Suppressor macrophage treated with lipopolysaccharide for 4 hours (primary cell): ENCODE measurements at regions not wholly inside any gene's neighbourhood (a gene's known extent, or its start where the extent isn't known, plus 50 kb on each side); places are given as distances from the start of the nearest gene placed in this dataset.
"Not testable (repeated sequence)": the region's sequence is repeated elsewhere in the genome, so short reads cannot be mapped to it uniquely, and the experiment has no call there.

Experiments
- DNase-seq: peaks from one replicate; pipeline ENCODE4 v3.0.0-alpha.2; 2020

- DNase-seq = no peak
Observed at GRCh38 chr20:7728338-7728737, 211.9 kb downstream of the HAO1 start.

GRCh38 chr20:7734216-7734615, 206.0 kb downstream of the HAO1 start:
- no peak for DNase-seq

- DNase-seq = no peak
Observed at GRCh38 chr20:7736336-7736735, 203.9 kb downstream of the HAO1 start.

- no peak for DNase-seq
Observed at GRCh38 chr20:7741866-7742265, 198.4 kb downstream of the HAO1 start.

- DNase-seq = no peak
Observed at GRCh38 chr20:7742479-7742878, 197.8 kb downstream of the HAO1 start.

- DNase-seq = no peak
Observed at GRCh38 chr20:7744411-7744810, 195.8 kb downstream of the HAO1 start.

GRCh38 chr20:7748624-7749023, 191.6 kb downstream of the HAO1 start:
- DNase-seq = no peak

- no peak for DNase-seq
Observed at GRCh38 chr20:7754102-7754501, 186.2 kb downstream of the HAO1 start.

GRCh38 chr20:7758406-7758805, 181.9 kb downstream of the HAO1 start:
- DNase-seq = no peak

- no peak for DNase-seq
Observed at GRCh38 chr20:7760247-7761031, 179.8 kb downstream of the HAO1 start.

- DNase-seq = no peak
Observed at GRCh38 chr20:7765221-7765620, 175.0 kb downstream of the HAO1 start.

- no peak for DNase-seq
Observed at GRCh38 chr20:7770046-7770445, 170.2 kb downstream of the HAO1 start.

- no peak for DNase-seq
Observed at GRCh38 chr20:7770578-7770977, 169.7 kb downstream of the HAO1 start.

- no peak for DNase-seq
Observed at GRCh38 chr20:7772371-7772770, 167.9 kb downstream of the HAO1 start.

GRCh38 chr20:7773511-7773910, 166.7 kb downstream of the HAO1 start:
- DNase-seq = no peak

GRCh38 chr20:7775072-7775471, 165.2 kb downstream of the HAO1 start:
- DNase-seq = no peak

GRCh38 chr20:7776148-7776547, 164.1 kb downstream of the HAO1 start:
- DNase-seq = no peak

- DNase-seq = no peak
Observed at GRCh38 chr20:7790189-7790588, 150.1 kb downstream of the HAO1 start.

- DNase-seq = no peak
Observed at GRCh38 chr20:7792150-7792869, 147.9 kb downstream of the HAO1 start.

- DNase-seq = no peak
Observed at GRCh38 chr20:7798176-7798575, 142.1 kb downstream of the HAO1 start.

- DNase-seq = no peak
Observed at GRCh38 chr20:7799862-7800261, 140.4 kb downstream of the HAO1 start.

GRCh38 chr20:7803411-7804151, 136.7 kb downstream of the HAO1 start:
- not testable (repeated sequence) for DNase-seq

GRCh38 chr20:7806831-7807230, 133.4 kb downstream of the HAO1 start:
- DNase-seq = no peak

GRCh38 chr20:7817286-7817685, 123.0 kb downstream of the HAO1 start:
- no peak for DNase-seq
